NB4 (cell line): ENCODE measurements at regions not wholly inside any gene's neighbourhood (a gene's known extent, or its start where the extent isn't known, plus 50 kb on each side); places are given as distances from the start of the nearest gene placed in this dataset.

Experiments used
- POLR2A ChIP-seq: IDR thresholded peaks from 2 replicates; pipeline ENCODE4 v1.6.1; 2011; ENCODE audit warnings: mild to moderate bottlenecking; ENCODE audit not compliant: insufficient read length; ENCODE audit errors: extremely low read depth
- TF ChIP-seq, protein P1 (sequence below): IDR thresholded peaks from one replicate; pipeline ENCODE4 v1.5.1; 2012; ENCODE audit warnings: low read depth, low read length

DNA sequence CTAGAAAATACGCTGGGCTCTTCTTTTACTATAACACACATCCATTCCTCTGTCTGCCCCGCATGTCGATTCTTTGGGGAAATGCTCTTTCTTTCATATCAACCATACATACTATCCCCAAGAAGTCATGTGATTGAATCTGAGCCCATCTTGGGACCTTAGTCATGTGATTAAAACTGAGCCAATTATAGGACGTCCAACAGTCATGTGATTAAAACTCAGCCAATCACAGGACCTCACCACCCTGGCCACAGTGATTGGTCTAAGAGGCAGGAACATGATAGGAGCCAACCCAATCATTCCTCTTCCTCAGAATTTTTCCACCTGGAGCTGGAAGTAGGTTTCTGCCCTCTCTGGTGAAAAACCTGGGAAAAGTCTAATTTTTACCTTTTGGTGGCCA lies 78.8 kb downstream of the TMEM114 start:
- no peak for TF ChIP-seq POLR2A
- TF ChIP-seq, protein P1, sequence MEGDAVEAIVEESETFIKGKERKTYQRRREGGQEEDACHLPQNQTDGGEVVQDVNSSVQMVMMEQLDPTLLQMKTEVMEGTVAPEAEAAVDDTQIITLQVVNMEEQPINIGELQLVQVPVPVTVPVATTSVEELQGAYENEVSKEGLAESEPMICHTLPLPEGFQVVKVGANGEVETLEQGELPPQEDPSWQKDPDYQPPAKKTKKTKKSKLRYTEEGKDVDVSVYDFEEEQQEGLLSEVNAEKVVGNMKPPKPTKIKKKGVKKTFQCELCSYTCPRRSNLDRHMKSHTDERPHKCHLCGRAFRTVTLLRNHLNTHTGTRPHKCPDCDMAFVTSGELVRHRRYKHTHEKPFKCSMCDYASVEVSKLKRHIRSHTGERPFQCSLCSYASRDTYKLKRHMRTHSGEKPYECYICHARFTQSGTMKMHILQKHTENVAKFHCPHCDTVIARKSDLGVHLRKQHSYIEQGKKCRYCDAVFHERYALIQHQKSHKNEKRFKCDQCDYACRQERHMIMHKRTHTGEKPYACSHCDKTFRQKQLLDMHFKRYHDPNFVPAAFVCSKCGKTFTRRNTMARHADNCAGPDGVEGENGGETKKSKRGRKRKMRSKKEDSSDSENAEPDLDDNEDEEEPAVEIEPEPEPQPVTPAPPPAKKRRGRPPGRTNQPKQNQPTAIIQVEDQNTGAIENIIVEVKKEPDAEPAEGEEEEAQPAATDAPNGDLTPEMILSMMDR, result no peak
